ENCODE measurements at regions not wholly inside any gene's neighbourhood (a gene's known extent, or its start where the extent isn't known, plus 50 kb on each side); places are given as distances from the start of the nearest gene placed in this dataset.

- ATAC-seq, result no peak
- H3K4me3 Mint-ChIP-seq, result no peak overlapping the region
- H3K36me3 Mint-ChIP-seq, result no peaks in the 10 kb centered on the region
- H3K27ac Mint-ChIP-seq, result no peak overlapping the region
- H3K4me1 Mint-ChIP-seq, result no peaks in the 10 kb centered on the region
- POLR2A ChIA-PET, result no interaction called here
- peaks cover 0 to 3% (median 0%) of the 10 kb centered on the region in 9 donors for H3K9me3 Mint-ChIP-seq
- no peaks in the 10 kb centered on the region for H3K27me3 Mint-ChIP-seq
- DNase-seq, result no peak
These were observed 917.7 kb upstream of the SLC10A2 start for GRCh38 chr13:103983948-103984347.

- no peak overlapping the region for H3K4me3 Mint-ChIP-seq
- H3K27ac Mint-ChIP-seq, result no peak overlapping the region
- H3K9me3 Mint-ChIP-seq, result peaks cover 0 to 23% (median 4%) of the 10 kb centered on the region in 9 donors
- DNase-seq (no peak), ATAC-seq (no peak)
- H3K36me3 Mint-ChIP-seq, result no peaks in the 10 kb centered on the region
- POLR2A ChIA-PET, result no interaction called here
- H3K27me3 Mint-ChIP-seq, result no peaks in the 10 kb centered on the region
- H3K4me1 Mint-ChIP-seq, result no peaks in the 10 kb centered on the region
These were observed 910.2 kb upstream of the SLC10A2 start for GRCh38 chr13:103976371-103976770.

- no peaks in the 10 kb centered on the region for H3K36me3 Mint-ChIP-seq
- H3K27me3 Mint-ChIP-seq, result no peaks in the 10 kb centered on the region
- H3K9me3 Mint-ChIP-seq, result peaks cover 0 to 24% (median 4%) of the 10 kb centered on the region in 9 donors
- ATAC-seq, result no peak
- H3K4me3 Mint-ChIP-seq, result no peak overlapping the region
- no peak for DNase-seq
- no peaks in the 10 kb centered on the region for H3K4me1 Mint-ChIP-seq
- POLR2A ChIA-PET, result no interaction called here
- no peak overlapping the region for H3K27ac Mint-ChIP-seq
These were observed 907.5 kb upstream of the SLC10A2 start for GRCh38 chr13:103973740-103974139.

GRCh38 chr13:103969520-103970050 is 903.4 kb upstream of the SLC10A2 start:
- no peak overlapping the region for H3K4me3 Mint-ChIP-seq
- no peak for ATAC-seq
- H3K36me3 Mint-ChIP-seq, result no peaks in the 10 kb centered on the region
- H3K27ac Mint-ChIP-seq, result no peak overlapping the region
- POLR2A ChIA-PET, result no interaction called here
- H3K4me1 Mint-ChIP-seq, result no peaks in the 10 kb centered on the region
- DNase-seq, result no peak
- H3K27me3 Mint-ChIP-seq, result no peaks in the 10 kb centered on the region
- peaks cover 0 to 10% (median 2%) of the 10 kb centered on the region in 9 donors for H3K9me3 Mint-ChIP-seq

- no peak overlapping the region for H3K27ac Mint-ChIP-seq
- H3K4me1 Mint-ChIP-seq, result no peaks in the 10 kb centered on the region
- ATAC-seq, result no peak
- no peak for DNase-seq
- no peaks in the 10 kb centered on the region for H3K36me3 Mint-ChIP-seq
- POLR2A ChIA-PET, result no interaction called here
- H3K27me3 Mint-ChIP-seq, result peaks cover 0 to 1% (median 0%) of the 10 kb centered on the region in 5 donors
- no peak overlapping the region for H3K4me3 Mint-ChIP-seq
- H3K9me3 Mint-ChIP-seq, result peaks cover 0 to 18% (median 2%) of the 10 kb centered on the region in 9 donors
These were observed 899.5 kb upstream of the SLC10A2 start for GRCh38 chr13:103965506-103966243.

- Mint-ChIP-seq H3K36me3 (no peaks in the 10 kb centered on the region), H3K27me3 (peaks cover 0 to 1% (median 0%) of the 10 kb centered on the region in 5 donors), H3K27ac (no peak overlapping the region), H3K4me1 (no peaks in the 10 kb centered on the region), H3K4me3 (no peak overlapping the region), H3K9me3 (peaks cover 0 to 18% (median 2%) of the 10 kb centered on the region in 9 donors)
- POLR2A ChIA-PET, result no interaction called here
- DNase-seq, result no peak
- no peak for ATAC-seq
These were observed 895.6 kb upstream of the SLC10A2 start for GRCh38 chr13:103961784-103962183.

- no peak for DNase-seq
- Mint-ChIP-seq H3K9me3 (peaks cover 0 to 16% (median 2%) of the 10 kb centered on the region in 9 donors), H3K36me3 (no peaks in the 10 kb centered on the region), H3K27me3 (peaks cover 0 to 1% (median 0%) of the 10 kb centered on the region in 5 donors), H3K4me3 (no peak overlapping the region), H3K27ac (no peak overlapping the region), H3K4me1 (no peaks in the 10 kb centered on the region)
- POLR2A ChIA-PET, result no interaction called here
- no peak for ATAC-seq
These were observed 894.9 kb upstream of the SLC10A2 start for GRCh38 chr13:103961129-103961528.

- POLR2A ChIA-PET, result interaction anchor here (0.7 kb wide), 1 partner anchor 10 kb away, joined by 7 read pairs; no protein-coding TSS in a partner anchor
- no peak for ATAC-seq
These were observed 893.8 kb upstream of the SLC10A2 start for GRCh38 chr13:103960001-103960400.

GRCh38 chr13:103958691-103959090 is 892.5 kb upstream of the SLC10A2 start:
- Mint-ChIP-seq H3K27me3 (peaks cover 0 to 1% (median 0%) of the 10 kb centered on the region in 5 donors), H3K36me3 (no peaks in the 10 kb centered on the region), H3K9me3 (peaks cover 0 to 18% (median 2%) of the 10 kb centered on the region in 9 donors), H3K4me3 (no peak overlapping the region), H3K27ac (no peak overlapping the region), H3K4me1 (no peaks in the 10 kb centered on the region)
- ATAC-seq (no peak), DNase-seq (no peak)
- POLR2A ChIA-PET, result no interaction called here

More at GRCh38 chr13:103960001-103960400, 893.8 kb upstream of the SLC10A2 start:
- DNase-seq, result no peak
- Mint-ChIP-seq H3K27ac (no peak overlapping the region), H3K9me3 (peaks cover 0 to 13% (median 2%) of the 10 kb centered on the region in 9 donors), H3K27me3 (peaks cover 0 to 1% (median 0%) of the 10 kb centered on the region in 5 donors), H3K4me1 (no peaks in the 10 kb centered on the region), H3K4me3 (no peak overlapping the region), H3K36me3 (no peaks in the 10 kb centered on the region)

- ATAC-seq (no peak), DNase-seq (no peak)
- Mint-ChIP-seq H3K4me3 (no peak overlapping the region), H3K27ac (no peak overlapping the region), H3K4me1 (no peaks in the 10 kb centered on the region), H3K36me3 (no peaks in the 10 kb centered on the region), H3K9me3 (peaks cover 0 to 21% (median 2%) of the 10 kb centered on the region in 9 donors), H3K27me3 (peaks cover 0 to 1% (median 0%) of the 10 kb centered on the region in 5 donors)
- POLR2A ChIA-PET, result no interaction called here
These were observed 891.7 kb upstream of the SLC10A2 start for GRCh38 chr13:103957939-103958338.

- ATAC-seq, result no peak
These were observed 887.6 kb upstream of the SLC10A2 start for GRCh38 chr13:103953859-103954258.

GRCh38 chr13:103952183-103952582 is 886.0 kb upstream of the SLC10A2 start:
- POLR2A ChIA-PET, result no interaction called here
- H3K9me3 Mint-ChIP-seq, result peaks cover 0 to 27% (median 3%) of the 10 kb centered on the region in 9 donors
- no peaks in the 10 kb centered on the region for H3K36me3 Mint-ChIP-seq
- peaks cover 0 to 1% (median 0%) of the 10 kb centered on the region in 5 donors for H3K27me3 Mint-ChIP-seq
- ATAC-seq (no peak), DNase-seq (no peak)
- H3K4me1 Mint-ChIP-seq, result no peaks in the 10 kb centered on the region
- H3K4me3 Mint-ChIP-seq, result no peak overlapping the region
- no peak overlapping the region for H3K27ac Mint-ChIP-seq

More at GRCh38 chr13:103953859-103954258, 887.6 kb upstream of the SLC10A2 start:
- Mint-ChIP-seq H3K36me3 (no peaks in the 10 kb centered on the region), H3K27ac (no peak overlapping the region), H3K4me1 (no peaks in the 10 kb centered on the region), H3K27me3 (peaks cover 0 to 1% (median 0%) of the 10 kb centered on the region in 5 donors), H3K9me3 (peaks cover 0 to 25% (median 3%) of the 10 kb centered on the region in 9 donors), H3K4me3 (no peak overlapping the region)
- DNase-seq, result no peak
- POLR2A ChIA-PET, result no interaction called here

GRCh38 chr13:103948426-103948825 is 882.2 kb upstream of the SLC10A2 start:
- DNase-seq (no peak), ATAC-seq (no peak)
- H3K27me3 Mint-ChIP-seq, result peaks cover 0 to 1% (median 0%) of the 10 kb centered on the region in 5 donors
- no peaks in the 10 kb centered on the region for H3K36me3 Mint-ChIP-seq
- H3K4me1 Mint-ChIP-seq, result no peaks in the 10 kb centered on the region
- no peak overlapping the region for H3K4me3 Mint-ChIP-seq
- H3K27ac Mint-ChIP-seq, result no peak overlapping the region
- POLR2A ChIA-PET, result no interaction called here
- peaks cover 0 to 16% (median 3%) of the 10 kb centered on the region in 9 donors for H3K9me3 Mint-ChIP-seq

Data from naive thymus-derived CD8-positive, alpha-beta T cell (primary cell).